LHCN-M2 (cell line): ENCODE measurements at regions not wholly inside any gene's neighbourhood (a gene's known extent, or its start where the extent isn't known, plus 50 kb on each side); places are given as distances from the start of the nearest gene placed in this dataset.
A peak's percentile ranks its signal among the peaks of the same experiment; 100 is the strongest.

Experiments used
- DNase-seq: peaks from one replicate; pipeline ENCODE4 v3.0.0-alpha.2; 2012; ENCODE audit warnings: low read depth

DNA sequence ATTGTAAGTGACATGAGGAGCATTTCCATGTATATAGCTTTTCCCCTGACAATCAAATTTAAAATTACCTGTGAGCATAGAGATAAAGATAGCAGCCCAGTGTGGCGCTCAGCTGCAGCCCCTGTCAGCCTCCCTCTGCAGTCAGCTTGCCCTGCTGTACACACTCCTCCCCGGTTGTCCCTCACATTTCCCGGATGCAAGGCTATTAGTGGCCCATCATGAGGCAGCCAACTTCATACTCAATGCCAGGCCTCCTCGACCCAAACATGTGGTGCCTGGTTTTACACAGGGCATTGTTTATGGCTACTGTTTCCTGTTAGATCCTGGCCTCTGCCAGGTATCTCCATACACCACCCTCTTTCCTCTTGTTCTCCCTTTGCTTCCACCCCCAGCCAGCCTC lies 116.1 kb upstream of the SH3BP4 start:
- no peak for DNase-seq

DNA sequence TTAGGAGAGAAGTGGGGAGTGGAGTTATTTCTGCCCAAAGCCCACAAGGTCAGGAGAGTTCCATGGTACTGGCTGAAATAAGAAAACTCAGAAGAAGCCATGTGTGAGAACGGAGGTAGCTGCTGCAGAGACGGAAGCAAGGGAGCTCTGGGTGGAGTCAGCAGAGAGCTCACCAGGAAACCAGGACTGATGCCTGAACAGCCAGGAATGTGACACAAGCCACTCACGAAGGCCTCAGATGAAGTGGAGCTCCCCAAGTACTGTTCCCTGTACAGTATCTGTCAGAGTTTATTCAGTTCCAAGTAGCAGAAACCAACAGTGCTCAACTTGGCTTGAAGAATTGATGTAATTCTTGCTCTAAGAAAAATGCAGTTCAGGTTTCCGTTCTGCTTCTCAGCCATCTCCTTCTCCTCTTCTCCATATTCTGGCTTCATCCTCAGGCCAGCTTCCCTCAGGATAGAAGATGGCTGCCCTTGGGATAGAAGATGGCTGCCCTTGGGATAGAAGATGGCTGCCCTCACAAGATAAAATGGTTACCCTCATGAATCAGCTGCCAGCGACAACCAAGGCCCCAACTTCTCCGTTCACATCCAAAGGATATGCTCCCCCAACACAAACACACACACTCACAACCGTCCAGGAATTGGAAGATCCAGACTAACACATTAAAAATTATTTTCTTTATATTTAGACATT lies 117.4 kb upstream of the SH3BP4 start:
- no peak for DNase-seq

DNA sequence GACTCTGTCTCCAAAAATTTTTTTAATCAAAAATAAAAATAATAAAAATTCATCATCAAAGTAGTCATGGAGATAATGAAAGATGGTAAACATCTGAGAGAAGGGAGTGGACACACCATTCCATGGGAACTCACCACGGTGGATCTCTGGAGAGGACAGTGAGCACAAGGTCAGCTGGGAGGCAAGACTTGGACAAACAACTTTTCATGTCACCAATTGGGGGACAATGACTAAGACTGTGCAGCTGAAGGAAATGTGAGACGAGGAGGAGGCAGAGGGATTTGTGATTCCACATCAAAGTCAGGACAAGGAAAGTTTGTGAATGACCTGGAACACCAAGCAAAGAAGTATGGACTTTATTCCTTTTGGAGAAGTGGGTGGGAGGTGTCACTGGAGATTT lies 121.0 kb upstream of the SH3BP4 start:
- DNase-seq = no peak

- no peak for DNase-seq
Observed at GRCh38 chr2:234829074-234829455, 122.8 kb upstream of the SH3BP4 start.

DNA sequence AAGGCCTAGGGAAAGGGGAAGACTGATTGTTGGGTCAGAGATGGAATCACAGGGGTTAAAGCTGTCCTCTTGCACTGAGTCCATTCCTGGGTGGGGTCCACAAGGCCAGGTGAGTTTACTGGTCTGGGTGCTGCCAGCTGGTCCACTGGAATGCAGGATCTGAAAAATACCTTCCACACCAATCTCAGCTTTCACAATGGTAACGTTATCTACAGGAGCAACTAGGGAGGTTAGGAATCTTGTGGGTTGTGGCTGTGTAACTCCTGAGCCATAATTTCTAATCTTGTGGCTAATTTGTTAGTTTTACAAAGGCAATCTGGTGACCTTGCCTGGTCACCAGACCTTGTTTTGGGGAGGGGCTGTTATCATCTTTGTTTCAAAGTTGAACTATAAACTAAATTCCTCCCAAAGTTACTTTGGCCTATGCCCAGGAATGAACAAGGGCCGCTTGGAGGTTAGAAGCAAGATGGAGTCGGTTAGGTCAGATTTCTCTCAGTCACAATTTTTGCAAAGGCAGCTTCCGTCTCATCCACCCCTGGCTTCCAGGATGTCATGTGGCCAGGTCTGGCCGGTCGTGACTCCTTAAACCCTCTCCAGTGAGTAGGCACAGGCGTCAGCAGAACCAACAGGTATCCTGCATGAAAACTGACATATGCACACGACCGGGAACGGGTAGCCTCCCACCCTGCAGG lies 123.3 kb upstream of the SH3BP4 start:
- no peak for DNase-seq

DNA sequence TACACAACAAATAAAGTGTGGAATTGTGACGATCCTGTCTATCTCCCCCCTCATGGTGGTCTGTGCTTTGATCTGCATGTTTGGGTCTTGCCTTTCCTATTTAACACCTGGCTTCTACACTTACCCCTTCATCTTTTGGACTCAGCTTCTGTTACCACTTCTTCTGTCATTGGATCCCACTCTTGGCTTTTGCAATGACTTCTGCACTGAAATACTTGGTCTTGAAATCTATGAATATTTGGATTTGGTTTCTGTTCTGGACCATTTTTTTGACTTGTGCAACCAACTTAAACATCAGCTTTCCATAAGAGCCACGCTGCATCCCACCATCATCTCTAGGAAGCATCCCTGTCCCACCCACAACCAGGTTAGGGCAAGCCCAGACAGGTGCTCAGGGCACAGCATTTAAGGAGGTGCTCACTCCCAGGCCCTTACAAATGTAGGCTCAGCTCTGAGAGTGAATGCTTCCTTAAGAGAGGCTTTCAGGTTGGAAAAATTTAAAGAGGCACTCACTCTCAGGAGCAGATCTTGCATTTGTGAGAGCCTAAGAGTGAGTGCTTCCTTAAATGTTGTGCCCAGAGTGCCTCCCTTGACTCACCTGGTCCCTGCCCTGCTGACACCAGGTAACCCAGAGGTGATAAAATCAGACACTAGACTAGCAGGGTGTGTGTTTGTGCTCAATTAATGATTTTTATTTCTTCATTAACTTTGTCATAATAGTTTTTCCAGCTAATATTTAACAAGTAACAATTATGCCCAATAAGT lies 124.5 kb upstream of the SH3BP4 start:
- no peak for DNase-seq

GRCh38 chr2:234826681-234827080 lies 125.1 kb upstream of the SH3BP4 start:
- no peak for DNase-seq

DNA sequence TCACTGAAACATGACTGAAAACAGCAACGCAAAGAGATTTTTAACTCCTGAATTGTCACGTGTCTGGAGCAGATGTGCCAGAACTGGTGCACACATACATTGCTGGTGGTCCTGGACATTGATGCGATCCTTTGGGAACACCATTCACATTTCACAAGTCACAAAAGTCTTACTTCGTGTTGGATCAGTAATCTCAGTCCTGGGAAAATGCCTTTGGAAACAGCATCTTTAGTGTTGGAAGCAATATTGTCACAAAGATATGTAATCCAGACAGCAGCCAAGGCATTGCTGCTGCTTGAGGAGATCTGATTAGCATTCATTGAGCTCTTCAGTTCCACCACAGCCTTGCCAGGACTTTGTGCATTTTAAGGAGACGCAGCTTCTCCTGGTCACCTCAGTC lies 126.2 kb upstream of the SH3BP4 start:
- DNase-seq = no peak

GRCh38 chr2:234823877-234824376 lies 127.9 kb upstream of the SH3BP4 start:
- peak; percentile 90 for DNase-seq

DNA sequence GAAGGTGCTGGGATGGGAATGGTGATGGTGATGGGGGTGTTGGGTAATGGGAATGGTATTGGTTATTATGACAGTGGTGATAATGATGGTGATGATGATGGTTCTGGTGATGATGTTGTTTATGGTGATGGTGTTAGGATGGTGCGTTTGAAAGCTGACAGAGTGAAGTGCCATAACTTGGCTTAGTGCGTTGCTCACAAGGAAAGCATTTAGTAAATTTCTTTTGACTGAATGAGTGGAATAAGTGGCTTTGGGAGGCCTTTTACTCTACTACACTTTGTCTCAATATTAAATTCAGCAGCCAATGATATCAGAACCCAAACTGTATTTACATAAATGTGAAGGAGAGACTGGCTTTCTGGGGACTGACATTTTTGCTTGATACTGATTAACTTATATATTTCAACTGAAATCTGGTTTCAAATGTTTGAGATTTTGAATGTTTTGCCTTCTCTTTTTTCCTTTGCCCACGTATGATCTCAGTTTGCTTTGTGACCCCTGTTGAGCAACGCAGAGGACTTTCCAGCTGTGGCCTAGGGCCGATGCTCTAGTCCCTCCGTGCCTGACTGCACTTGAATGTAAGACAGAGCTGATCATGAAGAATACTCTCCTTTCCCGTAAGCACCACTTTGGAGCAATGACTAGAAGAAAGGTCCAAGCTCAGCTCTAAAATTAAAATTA lies 128.5 kb upstream of the SH3BP4 start:
- DNase-seq = no peak

GRCh38 chr2:234821946-234822475 lies 129.8 kb upstream of the SH3BP4 start:
- DNase-seq = no peak

- DNase-seq = no peak
Observed at GRCh38 chr2:234818937-234819336, 132.9 kb upstream of the SH3BP4 start.

DNA sequence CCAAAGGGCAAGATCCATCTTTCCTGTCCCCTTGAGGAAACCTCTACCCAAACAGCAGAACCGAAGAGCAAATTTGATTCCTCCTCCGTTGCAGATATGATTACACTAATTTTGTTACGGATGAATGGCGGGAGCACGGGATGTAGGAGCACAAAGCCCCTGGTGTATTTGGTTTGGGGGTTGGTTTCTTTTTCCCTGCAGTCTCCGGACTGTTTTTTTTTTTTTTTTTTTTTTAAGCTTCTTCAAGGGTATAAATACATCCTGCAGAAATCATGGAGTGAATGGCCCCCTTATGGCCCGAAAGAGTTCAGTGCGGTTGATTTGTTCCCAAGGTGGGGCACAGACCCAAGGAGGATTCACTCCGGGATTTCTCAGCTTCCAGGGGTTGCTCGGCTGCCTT lies 135.3 kb upstream of the SH3BP4 start:
- DNase-seq = no peak

GRCh38 chr2:234816056-234816455 lies 135.8 kb upstream of the SH3BP4 start:
- DNase-seq = peak; percentile 21

DNA sequence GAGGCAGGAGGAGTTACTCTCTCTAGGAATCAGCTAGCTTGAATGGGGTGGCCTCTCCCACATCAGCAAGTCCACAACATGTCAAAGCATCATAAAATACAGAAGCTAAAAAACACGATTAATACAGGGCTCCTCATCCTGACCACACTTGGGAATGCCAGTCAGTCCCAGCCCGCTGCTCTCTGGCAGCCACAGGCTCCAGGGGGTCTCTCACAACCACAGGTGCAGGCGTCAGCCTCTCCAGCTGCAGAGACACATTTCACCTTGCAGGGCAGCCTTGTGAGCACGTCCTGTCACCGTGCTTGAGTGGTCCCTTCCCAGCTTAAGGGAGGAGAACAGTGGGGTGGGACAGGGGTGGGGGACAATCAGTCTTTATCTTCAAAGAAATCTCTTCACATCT lies 137.4 kb upstream of the SH3BP4 start:
- no peak for DNase-seq

- no peak for DNase-seq
Observed at GRCh38 chr2:234812851-234813250, 139.0 kb upstream of the SH3BP4 start.

DNA sequence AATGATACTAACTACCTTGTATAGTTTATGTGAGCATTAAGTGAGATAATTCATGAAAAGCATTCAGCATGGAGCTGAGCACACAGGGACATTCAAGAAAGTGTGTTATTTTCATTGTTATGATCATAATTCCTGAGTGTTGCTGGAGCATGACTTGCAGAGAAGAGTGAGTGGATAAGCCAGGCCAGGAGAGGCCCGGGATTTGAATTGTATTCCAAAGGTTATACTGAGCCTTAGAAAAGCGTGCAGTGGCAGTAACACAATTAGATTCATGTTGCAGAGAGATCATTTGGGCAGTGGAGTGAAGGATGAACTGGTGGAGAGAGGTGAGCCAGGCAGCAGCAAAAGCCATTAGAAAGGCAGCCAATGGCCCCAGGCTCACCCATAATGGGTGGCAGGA lies 142.9 kb upstream of the SH3BP4 start:
- DNase-seq = no peak

GRCh38 chr2:234806818-234807217 lies 145.0 kb upstream of the SH3BP4 start:
- no peak for DNase-seq

DNA sequence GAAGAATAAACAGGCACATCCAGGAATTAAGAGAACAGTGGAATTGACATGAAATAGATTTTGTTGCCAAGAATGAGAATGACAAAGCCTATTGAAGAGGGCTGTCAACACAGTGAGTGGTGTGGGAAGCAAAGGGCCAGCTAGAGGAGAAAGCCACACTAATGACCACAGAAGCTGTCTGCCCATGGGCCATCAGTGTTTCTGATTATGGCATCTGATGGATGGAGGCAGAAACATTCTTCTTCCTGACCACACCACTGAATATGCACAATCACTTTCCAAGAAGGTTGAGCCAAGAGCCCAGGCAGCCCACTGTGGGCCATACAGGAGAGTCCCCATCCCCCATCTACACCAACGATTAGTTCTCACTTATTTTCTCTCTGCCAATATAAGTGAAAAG lies 146.0 kb upstream of the SH3BP4 start:
- no peak for DNase-seq

DNA sequence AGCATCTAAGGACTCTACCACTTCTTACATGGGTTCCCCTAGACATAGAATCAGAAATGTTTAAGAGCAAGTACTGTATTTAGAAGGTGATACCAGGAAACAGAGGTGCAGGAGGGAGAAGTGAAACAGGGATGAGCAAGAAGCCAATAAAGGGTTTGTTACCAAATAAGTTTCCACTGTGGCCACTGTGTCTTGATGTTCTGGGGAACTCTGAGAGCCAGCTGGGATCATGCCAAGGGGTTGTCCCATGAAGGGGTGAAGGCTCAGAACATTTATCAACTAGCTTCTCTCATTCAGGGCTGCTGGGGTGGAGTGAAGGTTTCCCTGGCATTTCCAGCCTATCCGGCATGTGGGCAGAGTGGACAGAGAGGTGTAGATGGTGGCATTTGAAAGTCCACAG lies 147.1 kb upstream of the SH3BP4 start:
- no peak for DNase-seq

GRCh38 chr2:234802845-234803171 lies 149.0 kb upstream of the SH3BP4 start:
- no peak for DNase-seq
